GM21717 (cell line): ENCODE measurements at regions not wholly inside any gene's neighbourhood (a gene's known extent, or its start where the extent isn't known, plus 50 kb on each side); places are given as distances from the start of the nearest gene placed in this dataset.
"Not testable (repeated sequence)": the region's sequence is repeated elsewhere in the genome, so short reads cannot be mapped to it uniquely, and the experiment has no call there.

Source experiments
- ATAC-seq: cut with Tn5 transposase; IDR thresholded peaks from one replicate; pipeline ENCODE4 v1.9.1; 2021; ENCODE audit warnings: mild to moderate bottlenecking, moderate library complexity; ENCODE audit not compliant: unreplicated experiment

DNA sequence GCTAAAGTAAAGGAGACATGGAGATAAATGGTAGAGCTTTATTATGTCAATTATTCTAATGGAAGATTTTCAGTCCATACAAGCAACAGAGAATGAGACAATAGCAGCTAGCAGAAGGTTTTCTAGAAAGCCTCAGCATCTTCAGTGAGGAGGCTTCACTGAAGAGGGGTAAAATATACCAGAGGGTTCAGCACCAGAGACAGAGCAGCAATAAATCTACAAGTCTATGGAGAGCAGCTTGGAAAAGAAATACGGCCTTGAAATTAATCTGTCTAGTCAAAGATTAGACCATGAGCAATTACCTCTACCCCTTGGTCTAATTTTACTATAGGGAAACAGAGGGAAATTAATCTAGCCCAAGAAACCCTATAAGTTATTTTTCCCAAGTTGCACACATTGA is 185.7 kb upstream of the CRIM1 start:
- no peak for ATAC-seq

DNA sequence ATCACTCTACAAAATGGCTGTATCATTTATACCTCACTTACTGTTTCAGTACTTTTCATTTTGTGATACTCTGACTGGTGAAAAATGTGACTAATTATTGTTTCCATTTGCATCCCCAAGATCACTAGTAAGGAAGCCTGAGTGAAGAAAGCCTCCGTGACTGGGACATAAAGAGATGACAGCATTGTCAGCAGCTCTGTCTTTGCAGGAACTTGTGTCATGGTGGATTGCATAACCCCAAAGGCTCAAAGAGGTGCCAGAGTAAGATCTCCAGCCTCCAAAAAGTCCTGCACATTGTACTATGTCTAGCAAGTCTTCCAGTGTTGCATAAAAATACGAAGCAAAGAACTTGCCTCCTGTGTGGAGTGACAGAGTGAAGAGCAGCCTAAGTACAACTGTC is 187.5 kb upstream of the CRIM1 start:
- no peak for ATAC-seq

DNA sequence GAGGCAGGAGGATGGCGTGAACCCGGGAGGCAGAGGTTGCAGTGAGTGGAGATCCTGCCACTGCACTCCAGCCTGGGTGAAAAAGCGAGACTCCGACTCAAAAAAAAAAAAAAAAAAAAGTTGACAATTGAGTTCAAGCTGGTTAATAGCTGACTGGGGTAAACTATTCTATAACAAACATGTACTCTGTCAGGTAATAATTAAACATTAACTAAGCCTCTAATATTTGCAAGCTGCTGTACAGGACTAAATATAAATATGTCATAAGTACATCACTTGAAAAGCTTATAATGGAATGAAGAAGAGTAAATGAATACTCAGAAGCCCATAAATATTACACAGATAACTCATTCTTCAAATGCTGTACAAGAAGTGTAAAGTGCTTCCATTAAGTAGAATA is 190.4 kb upstream of the CRIM1 start:
- no peak for ATAC-seq

DNA sequence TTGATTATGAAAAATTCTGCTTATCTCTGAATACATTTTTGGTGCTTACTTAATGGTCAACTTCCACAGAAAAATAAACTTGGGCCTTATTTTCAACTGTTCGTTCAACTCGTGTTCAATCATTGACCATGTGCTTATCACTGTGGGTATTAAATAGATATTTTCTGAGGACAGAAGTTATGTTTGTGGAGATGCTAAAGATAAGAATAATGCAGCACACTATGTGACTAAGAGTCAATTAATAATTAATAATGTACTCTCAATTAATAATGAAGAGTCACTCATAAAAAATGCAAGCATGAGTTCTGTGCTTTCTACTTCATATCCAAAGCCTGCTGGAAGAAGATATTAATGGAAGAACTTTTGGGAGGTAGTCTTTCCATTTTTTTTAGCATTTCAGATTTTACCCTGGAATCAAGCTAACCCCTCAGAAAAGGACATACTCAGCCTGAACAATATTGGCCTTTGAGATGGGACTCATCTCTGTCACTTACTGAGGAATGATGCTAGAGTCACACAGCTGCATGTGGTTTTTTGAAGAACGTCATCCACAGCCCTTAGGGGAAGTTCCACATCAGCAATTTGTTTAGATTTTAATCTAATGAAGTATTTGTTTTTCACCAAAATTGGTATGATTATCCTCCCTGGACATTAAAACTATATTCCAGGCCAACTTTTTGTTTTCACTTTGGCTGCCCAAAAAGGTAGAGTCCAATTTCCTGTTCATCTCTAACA is 191.9 kb upstream of the CRIM1 start:
- ATAC-seq: no peak

DNA sequence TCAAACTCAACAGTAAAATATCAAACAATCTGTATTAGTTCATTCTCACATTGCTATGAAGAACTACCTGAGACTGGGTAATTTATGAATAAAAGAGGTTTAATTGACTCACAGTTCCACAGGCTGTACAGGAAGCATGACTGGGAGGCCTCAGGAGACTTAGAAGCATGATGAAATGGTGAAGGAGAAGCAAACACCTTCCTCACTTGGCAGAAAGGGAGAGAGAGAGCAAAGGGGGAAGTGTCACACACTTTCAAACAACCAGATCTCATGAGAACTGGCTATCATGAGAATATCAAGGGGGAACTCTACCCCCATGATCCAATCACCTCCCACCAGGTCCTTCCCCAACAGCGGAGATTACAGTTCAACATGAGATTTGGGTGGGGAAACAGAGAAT is 198.5 kb upstream of the CRIM1 start:
- ATAC-seq: not testable (repeated sequence)

DNA sequence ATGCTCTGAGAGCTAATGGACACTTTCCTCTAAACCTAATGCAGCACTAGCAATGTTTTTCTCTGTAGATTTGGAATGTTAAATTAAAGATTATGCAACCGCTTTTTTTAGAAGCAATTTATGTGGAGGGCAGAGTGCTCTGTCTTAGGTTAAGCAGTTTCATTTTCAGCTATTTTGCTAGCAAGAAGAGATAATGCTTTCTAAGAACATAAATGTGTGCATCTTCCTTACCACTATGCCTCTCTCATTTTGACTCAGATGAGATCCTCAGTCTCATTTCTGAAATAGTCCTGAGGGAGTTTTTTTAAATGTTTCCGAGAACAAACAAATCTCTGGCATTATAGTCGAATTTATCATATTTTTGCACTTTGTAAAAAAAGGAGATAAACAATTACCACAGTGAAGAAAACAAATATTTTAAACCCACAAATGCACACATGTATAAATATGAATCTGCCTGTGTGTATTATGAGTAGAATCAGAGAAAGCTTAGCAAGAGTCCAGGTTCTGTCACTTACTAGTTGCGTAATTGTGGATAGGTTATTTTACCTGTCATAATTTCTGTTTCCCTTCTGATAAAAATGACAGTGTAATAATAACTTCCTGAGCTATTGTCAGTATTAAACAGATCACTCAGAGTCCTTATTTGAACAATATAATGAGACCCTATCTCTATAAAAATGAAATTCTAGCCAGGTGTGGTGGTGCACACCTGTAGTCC is 207.7 kb upstream of the CRIM1 start:
- ATAC-seq: peak; percentile 95

DNA sequence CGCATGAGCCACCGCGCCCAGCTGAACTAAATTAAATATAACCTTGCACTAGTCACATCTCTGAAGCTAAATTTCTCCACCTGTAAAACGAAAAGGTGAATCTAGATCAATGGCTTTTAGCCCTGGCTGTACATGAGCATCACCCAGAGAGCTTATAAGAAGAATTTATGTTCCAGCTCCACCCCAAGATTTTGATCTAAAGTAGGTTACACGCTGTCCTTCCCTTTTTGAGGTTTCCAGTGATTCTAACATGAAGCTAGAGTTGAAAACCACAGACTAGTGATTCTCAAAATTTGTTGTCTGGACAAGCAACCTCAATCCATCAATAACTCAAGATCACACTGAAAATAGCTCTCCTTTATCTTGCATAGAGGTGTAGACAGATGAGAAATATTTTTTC is 208.8 kb upstream of the CRIM1 start:
- no peak for ATAC-seq

DNA sequence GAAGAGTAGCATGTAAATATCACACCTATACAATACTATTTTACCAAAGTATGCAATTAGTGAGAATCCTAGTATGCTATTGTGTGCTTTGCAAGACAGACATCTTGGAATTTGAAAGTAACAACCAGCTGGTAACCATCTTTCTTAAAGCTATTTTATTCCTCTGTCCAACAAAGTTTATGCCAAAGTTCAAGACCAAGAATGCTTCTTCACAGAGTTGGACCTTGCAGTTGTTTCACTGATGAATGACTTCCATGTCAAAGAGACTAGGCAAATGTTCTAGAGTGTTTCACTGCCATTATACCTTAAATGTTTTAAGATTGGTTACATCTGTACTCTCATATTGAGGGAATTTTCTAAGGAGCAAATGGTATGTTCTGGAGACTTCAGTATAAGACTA is 215.2 kb upstream of the CRIM1 start:
- no peak for ATAC-seq

DNA sequence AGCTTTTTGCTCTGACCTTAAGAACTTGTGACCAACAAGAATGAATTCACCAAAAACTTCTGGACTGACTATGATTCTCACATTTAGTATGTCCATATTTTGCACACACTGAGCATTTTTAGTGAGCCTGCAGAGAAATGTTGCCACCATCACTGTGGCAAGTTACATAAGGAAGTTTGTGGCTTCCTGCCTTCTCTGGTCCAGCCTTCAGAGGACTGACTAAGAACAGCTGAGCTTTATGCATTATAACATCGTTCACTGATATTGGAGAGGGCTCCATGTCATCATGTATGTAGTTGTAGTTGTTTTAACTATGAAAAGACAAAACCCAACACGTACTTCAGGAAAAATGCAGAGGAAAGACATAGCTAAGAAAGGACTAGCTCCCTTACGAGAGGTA is 218.0 kb upstream of the CRIM1 start:
- ATAC-seq: no peak

DNA sequence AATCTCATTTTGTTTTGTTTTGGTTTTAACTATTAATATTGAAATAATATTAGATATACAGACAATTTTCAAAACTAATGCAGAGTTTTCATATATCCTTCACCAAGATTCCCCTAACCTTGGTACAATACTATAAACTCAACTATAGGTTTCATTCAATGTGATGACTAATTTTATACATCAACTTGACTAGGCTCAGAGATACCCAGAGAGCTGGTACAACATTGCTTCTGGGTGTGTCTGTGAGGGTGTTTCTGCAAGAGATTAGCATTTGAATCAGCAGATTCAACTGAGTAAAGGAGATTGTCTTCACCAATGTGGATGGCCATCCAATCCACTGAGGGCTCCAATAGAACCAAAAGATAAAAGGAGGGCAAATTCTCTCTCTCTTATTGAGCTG is 221.3 kb upstream of the CRIM1 start:
- ATAC-seq: no peak

DNA sequence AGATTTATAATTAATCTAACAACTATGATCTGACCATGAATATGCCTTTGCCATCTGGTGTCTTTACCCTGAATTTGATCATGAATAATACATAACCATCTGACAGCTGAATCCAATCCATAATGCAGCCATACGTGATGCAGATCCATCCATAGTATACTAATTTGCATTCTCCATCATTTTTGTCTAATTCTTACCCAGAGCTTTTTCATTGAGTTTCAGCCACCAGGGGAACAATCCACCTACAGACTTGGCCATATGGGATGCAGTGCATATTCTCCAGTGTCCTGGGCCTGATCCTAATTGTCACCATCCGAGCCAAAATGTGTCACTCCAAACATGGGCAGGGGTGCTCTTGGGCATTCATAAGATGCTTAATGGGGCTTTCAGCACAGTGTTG is 227.2 kb upstream of the CRIM1 start:
- ATAC-seq: no peak

DNA sequence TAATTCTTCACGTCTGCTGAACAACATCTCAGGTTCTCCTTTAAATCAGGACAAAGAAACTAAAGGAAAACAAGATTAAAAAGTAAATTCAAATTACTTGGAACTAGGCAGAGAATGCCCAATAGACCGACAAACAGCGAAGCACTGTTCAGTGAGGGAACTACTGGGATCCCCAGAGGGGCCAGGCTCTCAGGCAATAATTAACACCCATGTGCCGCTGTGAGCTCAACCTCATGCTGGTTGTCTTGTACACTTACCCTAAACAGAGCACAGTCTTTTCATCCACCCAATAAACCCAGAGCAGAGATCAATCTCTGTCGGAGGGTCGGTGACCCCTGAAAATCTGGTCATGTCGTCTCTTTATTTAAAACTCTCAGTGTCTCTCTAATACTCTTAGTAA is 229.9 kb upstream of the CRIM1 start:
- no peak for ATAC-seq

DNA sequence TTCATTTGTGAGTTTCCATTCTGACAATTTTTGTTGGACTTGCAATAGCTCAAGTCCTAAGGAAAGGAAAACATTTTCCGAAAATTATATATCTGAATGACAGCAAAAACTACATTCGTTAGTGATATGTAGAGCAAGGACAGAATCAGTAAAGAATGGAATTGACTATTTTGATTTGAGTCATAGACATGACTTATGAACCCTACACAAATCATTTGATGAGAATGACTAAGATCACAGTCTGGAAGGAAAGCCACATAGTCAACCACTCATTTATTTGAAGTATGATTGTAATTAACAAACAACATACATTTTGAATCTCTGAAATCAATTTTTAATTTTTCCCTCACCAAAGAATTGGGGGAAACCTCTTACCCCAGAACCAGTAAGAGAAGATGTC is 231.6 kb upstream of the CRIM1 start:
- no peak for ATAC-seq

DNA sequence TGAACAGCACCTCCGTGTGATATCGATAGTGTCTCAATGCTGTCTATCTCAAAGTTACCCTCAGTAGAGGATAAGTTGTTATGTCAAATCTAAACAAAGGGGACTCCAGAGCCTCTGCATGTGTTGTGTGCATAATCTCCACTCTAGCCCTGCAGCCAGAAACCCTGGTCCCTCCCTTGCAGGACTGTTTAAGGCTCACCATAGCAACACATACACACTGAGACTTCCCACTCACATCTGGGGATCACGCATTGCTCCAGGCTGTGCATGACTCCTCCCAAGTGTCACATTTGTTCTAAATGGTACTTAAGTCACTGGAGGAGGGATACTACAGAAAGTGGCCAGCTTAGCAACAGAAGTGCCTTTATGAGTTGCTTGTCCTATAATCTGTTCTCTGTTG is 258.6 kb upstream of the CRIM1 start:
- ATAC-seq: no peak

DNA sequence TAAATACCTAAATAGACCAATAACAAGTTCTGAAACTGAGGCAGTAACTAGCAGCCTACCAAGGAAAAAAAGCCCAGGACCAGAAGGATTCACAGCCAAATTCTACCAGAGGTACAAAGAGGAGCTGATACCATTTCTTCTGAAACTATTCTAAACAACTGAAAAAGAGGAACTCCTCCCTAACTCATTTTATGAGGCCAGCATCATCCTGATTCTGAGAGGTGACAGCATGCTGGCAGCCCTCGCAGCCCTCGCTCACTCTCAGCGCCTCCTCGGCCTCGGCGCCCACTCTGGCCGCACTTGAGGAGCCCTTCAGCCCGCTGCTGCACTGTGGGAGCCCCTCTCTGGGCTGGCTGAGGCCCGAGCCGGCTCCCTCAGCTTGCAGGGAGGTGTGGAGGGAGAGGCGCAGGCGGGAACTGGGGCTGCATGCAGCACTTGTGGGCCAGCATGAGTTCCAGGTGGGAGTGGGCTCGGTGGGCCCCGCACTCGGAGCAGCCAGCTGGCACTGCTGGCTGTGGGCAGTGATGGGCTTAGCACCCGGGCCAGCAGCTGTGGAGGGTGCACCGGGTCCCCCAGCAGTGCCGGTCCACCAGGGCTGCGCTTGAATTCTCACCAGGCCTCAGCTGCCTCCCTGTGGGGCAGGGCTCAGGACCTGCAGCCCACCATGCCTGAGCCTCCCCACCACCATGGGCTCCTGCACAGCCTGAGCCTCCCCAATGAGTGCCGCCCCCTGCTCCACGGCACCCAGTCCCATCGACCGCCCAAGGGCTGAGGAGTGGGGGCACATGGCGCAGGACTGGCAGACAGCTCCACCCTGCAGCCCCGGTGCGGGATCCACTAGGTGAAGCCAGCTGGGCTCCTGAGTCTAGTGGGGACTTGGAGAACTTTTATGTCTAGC is 263.5 kb upstream of the CRIM1 start:
- ATAC-seq: not testable (repeated sequence)

DNA sequence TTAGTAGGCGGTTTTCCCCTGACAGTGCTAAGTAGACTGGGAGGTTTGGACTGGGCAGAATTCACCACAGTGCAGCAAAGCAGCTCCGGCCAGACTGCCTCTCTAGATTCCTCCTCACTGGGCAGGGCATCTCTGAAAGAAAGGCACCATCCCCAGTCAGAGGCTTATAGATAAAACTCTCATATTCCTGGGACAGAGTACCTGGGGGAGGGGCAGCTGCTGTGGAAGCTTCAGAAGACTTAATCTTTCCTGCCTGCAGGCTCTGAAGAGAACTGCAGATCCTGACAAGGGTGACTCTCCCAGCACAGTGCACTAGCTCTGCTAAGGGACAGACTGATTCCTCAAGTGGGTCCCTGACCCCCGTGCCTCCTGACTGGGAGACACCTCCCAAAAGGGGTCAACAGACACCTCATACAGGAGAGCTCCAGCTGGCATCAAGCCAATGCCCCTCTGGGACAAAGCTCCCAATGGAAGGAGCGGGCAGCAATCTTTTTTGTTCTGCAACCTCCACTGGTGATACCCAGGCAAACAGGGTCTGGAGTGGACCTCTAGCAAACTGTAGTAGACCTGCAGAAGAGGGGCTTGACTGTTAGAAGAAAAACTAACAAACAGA is 266.8 kb upstream of the CRIM1 start:
- ATAC-seq: no peak

DNA sequence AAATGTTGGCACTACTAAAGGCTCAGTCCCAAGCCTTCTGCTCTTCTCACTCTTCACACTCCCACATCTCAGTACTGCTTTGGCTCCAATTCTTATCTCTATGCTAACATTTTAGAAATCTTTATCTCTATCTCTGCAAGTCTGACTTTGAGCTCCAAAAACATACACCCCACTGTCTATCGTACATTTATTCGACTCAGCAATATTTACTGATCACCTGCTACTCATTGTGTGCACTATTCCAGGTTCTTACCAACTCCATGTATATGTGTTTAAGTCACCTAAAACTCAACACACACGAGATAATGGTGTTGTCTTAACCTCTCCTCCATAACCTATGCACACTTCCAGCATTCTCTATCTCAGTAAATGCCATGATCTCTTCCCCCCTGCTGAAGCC is 268.2 kb upstream of the CRIM1 start:
- ATAC-seq: no peak

DNA sequence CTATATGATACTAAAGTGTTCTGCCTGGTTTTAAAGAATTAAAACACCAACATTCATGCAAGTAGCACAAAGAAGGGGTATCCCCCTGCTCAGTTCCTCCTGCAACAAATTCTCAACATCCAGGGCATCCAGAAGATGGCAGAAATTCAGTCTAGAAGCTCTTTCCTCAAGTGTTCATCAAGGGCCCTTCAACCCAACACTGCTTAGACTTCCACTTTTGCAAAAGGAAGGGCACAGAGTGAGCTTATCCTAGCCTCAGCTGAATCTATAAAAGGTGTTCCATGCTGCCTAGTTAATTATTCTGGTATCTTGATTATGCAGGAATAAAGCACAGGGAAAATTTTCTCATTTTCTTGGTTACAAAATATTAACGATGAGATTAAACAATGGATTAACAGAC is 275.8 kb upstream of the CRIM1 start:
- ATAC-seq: no peak

DNA sequence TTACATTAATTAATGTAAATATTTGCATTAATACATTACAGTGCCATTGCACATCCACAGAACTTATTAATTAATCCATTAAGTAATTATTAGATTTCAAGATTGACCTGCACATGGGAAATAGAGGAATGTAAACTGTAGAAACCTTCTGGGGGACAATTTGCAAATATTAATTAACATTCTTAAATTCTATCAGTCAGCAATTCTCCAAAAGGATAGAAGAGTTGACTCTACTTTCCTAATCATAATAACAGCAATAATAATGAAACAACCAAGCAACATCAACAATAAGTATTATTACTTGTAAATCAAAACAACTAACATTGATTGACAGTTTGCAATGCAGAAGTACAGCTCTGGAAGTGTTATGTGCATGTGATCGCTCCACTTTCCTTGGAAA is 281.6 kb upstream of the CRIM1 start:
- ATAC-seq: no peak

DNA sequence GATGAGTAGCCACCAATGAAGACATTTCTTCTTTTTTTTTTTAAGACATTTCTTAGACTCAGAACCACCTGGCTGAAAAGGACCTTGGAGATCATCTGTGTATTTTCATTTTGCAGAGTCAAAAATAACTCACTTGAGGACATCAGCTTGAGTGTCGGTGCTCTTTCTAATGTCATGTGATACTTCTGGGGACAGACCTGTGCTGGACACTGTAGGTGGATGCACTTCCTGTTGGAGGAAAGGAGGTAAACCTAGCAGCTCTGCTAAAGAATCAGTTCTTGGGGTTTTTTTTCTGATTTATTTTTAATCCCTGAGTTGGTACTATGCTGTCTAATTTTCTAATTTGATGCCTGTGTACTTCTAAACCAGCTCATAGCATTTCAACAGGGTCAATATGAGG is 283.9 kb upstream of the CRIM1 start:
- ATAC-seq: no peak

DNA sequence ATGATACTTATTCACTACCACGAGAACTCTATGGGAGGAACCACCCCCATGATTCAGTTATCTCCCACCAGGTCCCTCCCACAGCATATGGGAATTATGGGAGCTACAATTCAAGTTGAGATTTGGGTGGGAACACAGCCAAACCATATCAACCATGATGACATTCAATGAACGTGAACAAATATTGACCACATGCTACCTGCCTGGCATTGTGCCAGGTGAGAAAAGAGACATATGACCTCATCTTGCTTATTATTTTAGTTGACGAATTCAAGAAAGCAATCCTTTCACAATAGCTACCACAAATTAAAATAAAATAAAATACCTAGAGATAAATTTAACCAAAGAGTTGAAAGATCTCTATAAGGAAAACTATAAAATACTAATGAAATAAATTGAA is 286.5 kb upstream of the CRIM1 start:
- ATAC-seq: no peak
